GM19035 (cell line): ENCODE measurements at regions not wholly inside any gene's neighbourhood (a gene's known extent, or its start where the extent isn't known, plus 50 kb on each side); places are given as distances from the start of the nearest gene placed in this dataset.

ENCODE experiments used
- ATAC-seq: cut with Tn5 transposase; IDR thresholded peaks from one replicate; pipeline ENCODE4 v1.9.1; 2021; ENCODE audit not compliant: unreplicated experiment

GRCh38 chr2:150789376-150789905 lies 302.0 kb upstream of the RND3 start:
- no peak for ATAC-seq

- no peak for ATAC-seq
These were observed 301.1 kb upstream of the RND3 start for GRCh38 chr2:150788426-150789140.

GRCh38 chr2:150787353-150788093 lies 300.1 kb upstream of the RND3 start:
- no peak for ATAC-seq

- ATAC-seq = no peak
These were observed 296.9 kb upstream of the RND3 start for GRCh38 chr2:150784389-150784788.

DNA sequence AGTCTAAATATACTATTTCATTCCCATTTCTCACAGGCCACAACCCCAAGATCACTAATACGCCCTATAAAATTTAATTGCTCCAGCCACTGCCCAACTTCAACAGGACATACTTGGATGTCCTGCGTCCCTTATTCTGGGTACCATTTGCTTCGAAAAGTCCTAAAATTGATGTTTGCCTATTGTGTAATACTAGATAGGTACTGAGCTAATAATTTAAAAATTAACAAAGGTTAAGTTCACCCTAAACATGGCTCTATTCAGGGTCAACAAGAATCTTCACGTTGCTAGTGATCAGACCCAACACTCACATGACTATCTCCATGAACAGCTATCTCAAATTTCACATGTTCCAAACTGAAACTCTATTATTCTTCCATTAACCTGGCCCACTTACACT lies 296.4 kb upstream of the RND3 start:
- ATAC-seq = no peak

- no peak for ATAC-seq
These were observed 295.5 kb upstream of the RND3 start for GRCh38 chr2:150783015-150783414.

DNA sequence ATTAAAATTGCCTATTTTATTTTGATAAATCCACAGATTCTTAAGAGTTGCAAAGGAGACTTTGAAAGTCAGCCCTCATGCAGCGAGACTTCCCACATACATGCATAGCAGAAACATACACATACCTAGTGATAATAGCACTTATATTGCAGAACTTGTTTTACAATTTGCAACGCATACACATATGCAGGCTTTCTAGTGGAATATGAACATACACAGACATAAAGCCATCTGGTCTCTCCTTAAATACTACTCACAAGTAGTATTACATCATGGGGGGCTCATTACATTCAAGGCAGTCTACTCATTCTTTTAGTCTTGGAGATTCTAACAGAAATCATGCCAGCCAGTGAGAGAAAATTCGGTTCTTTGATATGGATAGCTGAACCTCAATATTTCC lies 295.1 kb upstream of the RND3 start:
- no peak for ATAC-seq

DNA sequence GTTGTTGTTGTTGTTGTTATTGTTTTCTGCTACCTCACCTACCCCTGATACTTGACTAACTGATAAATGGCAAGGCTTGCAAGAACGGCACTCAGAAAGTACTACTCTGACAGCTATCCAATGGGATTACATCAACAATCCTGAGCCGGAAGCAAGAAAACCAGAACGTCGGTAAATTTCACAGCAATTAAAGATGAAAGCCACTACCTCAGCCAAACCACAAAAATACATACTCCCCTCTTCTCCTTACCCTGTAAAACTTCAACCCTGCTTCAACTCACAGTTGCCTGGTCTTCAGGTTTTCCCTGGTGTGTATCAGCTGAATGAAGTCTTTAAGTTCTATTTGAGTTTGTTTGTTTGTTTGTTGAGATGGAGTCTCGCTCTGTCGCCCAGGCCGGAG lies 293.7 kb upstream of the RND3 start:
- no peak for ATAC-seq

DNA sequence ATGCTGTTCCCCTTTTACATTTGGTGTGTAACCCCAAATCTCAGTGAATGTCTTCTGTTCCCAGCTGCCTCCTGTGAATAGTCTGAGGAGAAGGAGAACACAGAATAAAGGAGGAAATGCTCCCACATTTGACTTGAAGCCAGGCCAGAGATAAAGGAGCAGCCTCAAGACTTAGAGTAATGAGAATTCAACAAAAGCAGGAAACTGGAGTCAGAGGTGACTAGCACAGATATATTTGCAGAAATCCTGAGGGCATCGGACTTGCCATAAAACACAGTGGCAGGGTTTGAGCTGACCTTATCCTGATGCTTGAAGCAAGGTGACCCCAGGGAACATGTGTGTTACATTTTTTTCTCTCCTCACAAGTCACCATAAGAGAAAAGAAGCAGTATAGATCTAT lies 291.4 kb upstream of the RND3 start:
- no peak for ATAC-seq

- ATAC-seq = no peak
These were observed 282.0 kb upstream of the RND3 start for GRCh38 chr2:150769421-150769820.

- no peak for ATAC-seq
These were observed 280.7 kb upstream of the RND3 start for GRCh38 chr2:150767991-150768746.

DNA sequence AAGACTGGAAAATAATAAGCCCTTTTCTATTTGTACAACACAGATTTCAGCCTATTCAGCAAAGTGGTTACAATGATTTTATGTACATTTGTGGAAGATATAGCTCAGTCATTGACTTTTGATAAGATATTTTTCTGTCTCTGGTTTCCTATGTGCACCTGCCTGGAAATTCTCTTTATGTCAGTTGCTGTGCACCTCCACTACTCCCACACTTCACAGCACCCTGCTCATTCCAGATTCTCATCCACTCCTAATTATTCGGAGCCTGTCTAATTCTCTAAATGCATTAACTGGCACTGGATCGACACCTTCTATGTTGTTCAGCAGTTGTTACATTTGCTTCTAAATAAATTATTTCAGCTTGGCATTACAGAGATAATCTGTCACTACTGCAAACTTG lies 275.1 kb upstream of the RND3 start:
- no peak for ATAC-seq

DNA sequence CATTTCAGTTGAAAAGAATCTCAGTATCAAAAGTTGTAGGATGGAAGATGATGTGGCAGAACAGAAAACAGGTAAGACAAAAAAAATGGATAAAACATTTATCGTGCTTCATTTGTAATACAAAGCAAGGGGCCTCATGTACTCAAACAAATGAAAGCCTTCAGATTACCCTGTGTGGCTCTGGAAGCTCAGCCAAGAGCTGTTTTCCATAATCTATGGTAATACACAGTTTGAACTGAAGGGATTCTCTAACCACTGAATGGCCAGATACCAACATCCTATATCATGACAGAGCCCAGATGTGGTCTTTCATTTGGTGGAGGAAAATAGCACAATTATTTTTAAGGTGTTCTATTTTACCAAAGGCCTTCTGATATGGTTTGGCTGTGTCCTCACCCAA lies 272.1 kb upstream of the RND3 start:
- no peak for ATAC-seq

GRCh38 chr2:150759106-150759505 lies 271.6 kb upstream of the RND3 start:
- no peak for ATAC-seq

DNA sequence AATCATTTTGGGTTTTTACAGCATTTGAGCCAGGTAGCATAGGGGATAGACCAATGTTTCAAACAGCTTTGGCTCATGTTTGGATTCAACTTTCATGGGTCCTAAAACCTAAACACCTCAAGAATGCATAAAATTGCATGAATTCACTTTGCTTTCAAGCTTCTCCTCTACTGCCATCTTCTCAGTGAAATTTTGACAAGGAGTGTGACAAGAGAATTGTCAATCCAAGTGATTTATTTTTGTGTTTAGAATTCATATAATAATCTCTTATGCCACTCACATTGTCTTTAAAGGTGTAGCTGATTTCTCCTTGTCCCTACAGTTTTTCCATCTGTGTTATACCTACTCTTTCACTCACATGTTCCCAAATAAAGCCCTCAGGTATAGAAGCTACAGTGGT lies 264.8 kb upstream of the RND3 start:
- ATAC-seq = no peak

DNA sequence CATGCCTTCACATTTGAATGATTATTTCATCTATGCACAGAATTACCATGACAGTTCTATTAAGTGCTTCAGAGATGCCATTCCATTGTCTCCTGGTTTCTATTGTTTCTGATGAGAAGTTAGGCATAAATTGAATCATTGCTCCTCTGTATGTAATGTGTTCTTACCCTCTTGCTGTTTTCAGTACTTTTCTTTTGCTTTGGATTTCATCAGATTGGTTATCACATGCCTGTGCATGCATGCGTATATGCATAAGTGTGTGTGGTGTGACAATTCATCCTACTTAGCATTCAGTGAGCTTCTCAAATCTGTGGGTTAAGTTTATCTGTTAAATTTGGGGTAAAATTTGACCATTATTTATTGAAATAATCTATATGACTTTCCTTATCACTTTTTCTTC lies 263.3 kb upstream of the RND3 start:
- ATAC-seq = no peak

DNA sequence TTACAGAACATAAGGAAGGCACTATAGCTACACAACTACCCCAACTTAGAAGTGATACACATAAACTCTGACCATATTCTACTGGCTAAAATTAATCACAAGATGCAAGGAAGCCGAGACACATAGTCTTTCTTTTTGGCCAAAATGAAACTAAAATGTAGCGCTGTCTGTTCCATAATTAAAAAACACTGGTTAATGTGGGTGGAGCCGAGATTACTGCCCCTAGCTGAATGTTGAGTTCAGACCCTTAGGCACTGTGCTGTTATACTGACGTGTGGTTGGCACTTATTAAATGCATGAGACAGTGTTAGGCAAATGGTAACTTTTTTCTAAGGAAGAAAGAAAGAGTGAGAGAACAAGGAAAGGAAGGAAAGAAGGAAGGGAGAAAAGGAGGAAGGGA lies 254.6 kb upstream of the RND3 start:
- no peak for ATAC-seq

GRCh38 chr2:150735894-150736498 lies 248.5 kb upstream of the RND3 start:
- ATAC-seq = no peak

DNA sequence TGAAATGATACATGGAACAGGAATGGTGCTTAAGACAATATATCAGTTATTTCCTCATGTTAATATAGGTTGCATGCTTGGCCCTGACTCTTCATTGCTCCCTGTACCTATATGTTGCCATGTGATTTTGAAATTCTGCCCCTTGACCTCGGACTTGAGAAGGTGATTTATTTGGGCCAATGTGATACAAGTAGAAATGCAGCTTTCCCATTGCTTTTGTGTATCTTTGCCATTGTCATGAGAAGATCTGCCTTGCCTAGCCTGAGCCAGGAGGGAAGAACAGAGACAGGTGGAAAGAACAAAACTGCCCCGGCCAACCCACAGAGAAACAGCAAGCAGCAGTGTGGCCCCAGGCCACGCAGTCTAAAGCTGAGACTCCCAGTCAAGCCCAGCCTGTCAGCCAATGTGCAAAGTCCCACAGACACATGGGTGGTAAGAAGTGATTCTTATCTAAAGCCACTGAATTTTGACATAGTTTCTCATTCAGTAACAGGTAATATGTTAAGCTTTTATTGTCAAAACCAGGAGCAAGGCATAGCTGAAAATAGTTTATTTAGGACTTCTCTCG lies 245.7 kb upstream of the RND3 start:
- ATAC-seq = no peak

GRCh38 chr2:150732491-150732890 lies 245.0 kb upstream of the RND3 start:
- no peak for ATAC-seq

DNA sequence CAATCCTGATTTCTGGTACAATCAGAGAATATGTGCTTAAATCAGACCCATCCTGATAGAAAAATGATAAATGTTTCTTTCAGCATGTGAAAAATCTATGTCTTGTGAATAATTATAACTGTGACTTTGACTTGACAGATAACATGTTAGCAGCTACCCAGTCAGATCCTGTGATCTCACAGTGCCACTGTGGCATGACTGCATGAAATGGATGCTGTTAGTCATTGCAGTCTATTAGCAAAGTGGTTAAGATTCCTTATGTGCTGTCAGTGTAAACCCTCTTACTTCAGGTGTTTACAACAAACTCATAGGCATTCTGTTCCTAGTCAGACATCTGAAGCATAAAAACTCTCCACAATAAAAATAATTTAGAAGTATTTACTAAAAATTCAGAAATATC lies 244.6 kb upstream of the RND3 start:
- ATAC-seq = no peak
